Activated naive CD4-positive, alpha-beta T cell treated with anti-CD3 and anti-CD28 coated beads, Interleukin-2, amount 50 U/mL, for 16 hours (primary cell): ENCODE measurements at regions not wholly inside any gene's neighbourhood (a gene's known extent, or its start where the extent isn't known, plus 50 kb on each side); places are given as distances from the start of the nearest gene placed in this dataset.
A peak's percentile ranks its signal among the peaks of the same experiment; 100 is the strongest.

Experiments used
- DNase-seq: peaks from one replicate; pipeline ENCODE4 v3.0.0-alpha.2; 2020

- no peak for DNase-seq
Measured at GRCh38 chr12:13670285-13670866, 311.0 kb downstream of the GRIN2B start.

DNA sequence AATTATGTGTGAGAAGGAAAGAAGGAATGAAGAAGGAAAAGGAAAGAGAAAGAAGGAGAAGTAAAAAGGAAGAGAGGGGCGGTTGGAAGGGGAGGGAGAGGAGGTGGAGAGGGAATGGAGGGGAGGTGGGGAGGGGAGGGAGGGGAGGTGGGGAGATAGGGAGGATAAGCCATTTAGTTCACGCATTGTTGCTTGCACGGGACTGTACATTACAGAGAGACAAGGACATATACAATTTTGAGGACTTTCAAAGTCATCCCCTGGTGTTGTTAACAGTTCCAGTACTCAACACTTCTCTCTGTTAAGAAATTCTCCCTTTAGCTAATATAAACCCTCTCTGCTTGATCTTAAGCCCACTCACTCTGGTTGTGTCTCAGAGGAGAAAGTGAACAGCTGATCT is 312.5 kb downstream of the GRIN2B start:
- DNase-seq: no peak

GRCh38 chr12:13666806-13667205 is 314.6 kb downstream of the GRIN2B start:
- no peak for DNase-seq

DNA sequence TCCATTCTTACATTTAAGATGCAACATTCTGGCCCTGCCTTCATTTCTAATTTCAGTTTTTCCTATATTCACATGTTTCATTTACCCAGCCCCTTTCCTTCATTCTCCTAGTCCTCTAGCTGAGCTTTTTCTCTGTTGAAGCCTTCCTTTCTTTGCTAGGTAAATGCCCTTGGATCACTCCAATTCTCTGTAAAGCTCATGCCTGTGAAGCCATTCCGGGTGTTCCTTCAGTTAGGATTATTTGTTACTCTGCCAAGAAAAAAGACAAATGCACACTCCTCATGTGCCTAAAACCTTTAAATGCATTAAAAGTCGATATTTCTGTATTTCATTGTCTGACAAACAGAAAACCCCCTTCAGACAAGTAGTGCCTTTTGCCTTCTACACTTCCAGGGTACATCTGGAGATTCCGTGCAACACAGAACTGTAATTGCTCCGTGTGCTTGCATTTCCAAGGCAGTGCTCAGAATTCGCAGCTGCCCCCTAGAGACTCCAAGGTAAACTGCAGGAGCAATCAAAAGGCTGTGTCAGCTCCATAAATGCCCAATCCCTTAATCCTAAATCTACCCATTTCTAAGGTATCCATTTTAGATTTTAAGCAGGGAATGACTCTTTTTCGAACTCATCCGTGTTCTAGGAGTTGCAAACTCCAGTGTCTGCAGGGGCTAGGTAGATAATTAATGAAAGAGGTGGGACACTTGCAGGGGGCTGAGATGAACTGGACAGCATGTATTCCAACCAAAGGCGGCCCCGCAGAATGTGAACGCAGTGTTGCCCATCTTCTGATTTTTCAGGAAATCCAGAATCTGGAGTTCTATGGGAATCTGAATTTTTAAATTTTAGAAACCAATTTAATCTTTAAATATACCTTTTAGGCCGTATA is 320.2 kb downstream of the GRIN2B start:
- DNase-seq: peak; percentile 10

DNA sequence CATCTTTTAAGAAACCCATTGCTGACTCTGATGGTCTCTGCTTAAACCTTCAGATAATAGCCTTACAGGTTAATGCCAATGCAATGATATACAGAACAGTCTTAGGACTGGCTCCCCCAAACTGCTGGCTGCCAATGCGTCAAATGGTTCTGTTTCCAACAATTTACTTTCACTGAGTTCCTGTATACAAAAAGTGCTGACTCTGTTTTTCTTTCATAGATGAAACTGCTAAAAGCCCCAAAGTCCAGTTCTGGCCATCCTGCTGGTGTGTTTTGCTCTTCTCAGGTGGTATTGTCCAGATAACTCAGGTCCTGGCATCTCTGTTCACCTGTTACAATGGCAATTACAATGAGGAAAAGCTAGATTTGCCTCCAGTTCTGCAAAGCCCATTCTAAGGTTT is 326.9 kb downstream of the GRIN2B start:
- DNase-seq: no peak

DNA sequence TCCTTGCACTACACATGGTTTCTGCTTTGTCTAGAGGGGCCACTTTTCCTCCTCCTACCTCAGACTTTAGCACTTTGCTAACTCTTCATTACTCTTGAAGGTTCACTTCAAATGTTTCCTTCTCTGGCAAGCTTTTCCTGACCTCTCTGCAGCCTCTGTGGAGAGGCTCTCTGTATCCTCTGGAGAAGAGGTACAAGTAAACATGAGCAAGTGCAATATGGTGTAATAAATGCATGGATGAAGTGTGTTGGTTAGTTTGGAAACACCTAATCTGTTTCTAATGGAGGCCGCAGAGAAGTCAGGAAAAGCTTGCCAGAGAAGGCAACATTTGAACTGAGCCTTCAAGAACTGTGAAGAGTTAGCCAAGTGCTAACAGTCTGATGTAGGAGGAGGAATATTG is 329.3 kb downstream of the GRIN2B start:
- DNase-seq: no peak

GRCh38 chr12:13635709-13636108 is 345.7 kb downstream of the GRIN2B start:
- no peak for DNase-seq

GRCh38 chr12:13631873-13632272 is 349.5 kb downstream of the GRIN2B start:
- DNase-seq: no peak

DNA sequence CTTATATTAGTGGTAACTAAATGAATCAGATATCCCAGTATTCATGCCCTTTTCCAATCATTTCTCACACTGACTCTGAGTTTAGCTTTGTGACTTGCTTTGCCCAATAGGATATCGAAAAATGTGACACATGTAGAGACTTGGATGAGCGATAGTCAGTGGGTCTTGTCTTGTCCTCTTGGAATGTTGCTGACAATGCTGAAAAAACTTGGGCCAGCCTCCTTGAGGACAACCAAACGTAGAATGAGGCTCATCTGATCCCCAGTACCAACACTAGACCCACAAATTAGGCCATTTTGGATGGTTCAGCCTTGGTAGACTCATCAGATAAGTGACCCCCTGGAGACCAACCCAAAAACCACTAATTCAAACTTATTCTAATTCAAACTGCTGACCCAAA is 351.0 kb downstream of the GRIN2B start:
- no peak for DNase-seq

DNA sequence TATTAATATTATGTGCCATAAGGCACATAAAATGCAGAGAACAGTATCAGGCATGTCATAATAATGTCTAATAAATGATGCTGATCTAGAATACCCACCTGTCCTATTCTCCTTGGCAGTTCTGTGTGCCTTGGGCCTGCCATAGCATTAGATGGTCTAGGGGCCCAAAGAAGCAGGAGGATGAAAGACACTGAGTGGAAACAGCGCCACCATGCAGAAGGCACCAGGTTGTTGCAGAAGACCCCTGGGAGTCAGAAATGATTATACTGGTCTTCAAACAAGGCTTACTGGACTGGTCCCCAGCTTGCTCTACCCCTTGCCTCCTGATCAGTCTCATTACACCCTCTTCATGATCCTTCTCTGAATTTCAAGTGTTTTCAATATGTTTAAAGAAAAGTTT is 353.3 kb downstream of the GRIN2B start:
- DNase-seq: no peak

- DNase-seq: no peak
Measured at GRCh38 chr12:13627536-13627935, 353.9 kb downstream of the GRIN2B start.

- DNase-seq: no peak
Measured at GRCh38 chr12:13613297-13613696, 368.1 kb downstream of the GRIN2B start.

- DNase-seq: no peak
Measured at GRCh38 chr12:13609894-13610679, 371.3 kb downstream of the GRIN2B start.

GRCh38 chr12:13606290-13606689 is 375.1 kb downstream of the GRIN2B start:
- no peak for DNase-seq

- DNase-seq: no peak
Measured at GRCh38 chr12:13603953-13604352, 377.4 kb downstream of the GRIN2B start.

DNA sequence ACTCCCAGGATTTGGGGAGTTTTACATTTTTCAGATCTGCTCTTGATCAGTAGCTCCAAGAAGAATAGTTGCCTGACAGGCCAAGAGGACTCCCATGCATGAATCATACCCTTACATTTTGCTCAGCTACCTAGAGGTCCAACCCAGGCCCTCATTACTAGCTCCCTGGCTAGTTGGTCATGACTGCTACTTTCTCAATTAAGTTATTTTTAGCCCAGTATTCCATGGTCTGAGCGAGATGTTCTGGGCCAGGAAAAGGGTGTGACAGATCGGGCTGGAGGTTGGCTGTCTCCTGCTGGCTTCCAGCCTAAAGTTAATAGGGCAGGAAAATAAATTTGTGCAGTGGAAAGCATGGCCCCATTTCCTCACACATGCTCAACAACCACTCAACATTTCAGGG is 379.2 kb downstream of the GRIN2B start:
- no peak for DNase-seq

DNA sequence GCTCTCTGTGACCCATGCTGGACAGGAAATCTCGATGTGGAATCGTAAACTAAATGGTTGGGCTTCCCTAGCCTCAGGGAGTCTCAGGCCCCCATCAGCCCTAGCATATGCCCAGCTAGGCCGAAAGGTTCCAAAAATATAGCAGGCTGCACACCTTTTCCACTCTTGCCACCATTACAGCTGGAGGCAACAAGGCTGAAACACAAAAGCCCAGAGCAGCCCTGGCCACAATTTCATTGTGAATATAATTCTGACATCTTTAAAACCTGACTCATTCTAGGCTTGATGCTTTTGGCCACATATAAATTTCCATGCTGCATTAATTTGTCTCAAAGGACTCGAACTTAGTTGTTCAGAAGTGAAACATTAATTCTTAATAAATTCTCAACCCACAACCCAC is 382.2 kb downstream of the GRIN2B start:
- no peak for DNase-seq

GRCh38 chr12:13597837-13598236 is 383.6 kb downstream of the GRIN2B start:
- DNase-seq: no peak

DNA sequence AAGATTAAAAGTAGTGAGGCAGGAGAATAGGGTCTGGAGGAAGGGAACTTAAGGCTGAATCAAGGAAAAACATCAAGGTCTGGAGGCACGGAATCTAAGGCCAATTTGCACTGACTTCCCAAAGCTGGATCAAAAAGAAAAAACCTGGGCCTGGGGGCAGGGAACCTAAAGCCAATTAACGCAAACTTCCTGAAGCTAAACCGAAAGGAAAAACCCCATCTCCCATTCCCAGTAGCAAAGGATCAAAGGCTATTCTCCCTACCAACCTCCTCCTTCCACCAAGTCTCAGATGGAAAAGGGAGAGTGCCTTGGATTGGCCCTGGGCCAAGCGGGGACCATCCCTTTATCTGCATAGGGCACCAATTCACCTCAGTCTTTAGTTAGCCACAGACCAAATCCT is 384.2 kb downstream of the GRIN2B start:
- no peak for DNase-seq

- DNase-seq: no peak
Measured at GRCh38 chr12:13596714-13597113, 384.7 kb downstream of the GRIN2B start.

DNA sequence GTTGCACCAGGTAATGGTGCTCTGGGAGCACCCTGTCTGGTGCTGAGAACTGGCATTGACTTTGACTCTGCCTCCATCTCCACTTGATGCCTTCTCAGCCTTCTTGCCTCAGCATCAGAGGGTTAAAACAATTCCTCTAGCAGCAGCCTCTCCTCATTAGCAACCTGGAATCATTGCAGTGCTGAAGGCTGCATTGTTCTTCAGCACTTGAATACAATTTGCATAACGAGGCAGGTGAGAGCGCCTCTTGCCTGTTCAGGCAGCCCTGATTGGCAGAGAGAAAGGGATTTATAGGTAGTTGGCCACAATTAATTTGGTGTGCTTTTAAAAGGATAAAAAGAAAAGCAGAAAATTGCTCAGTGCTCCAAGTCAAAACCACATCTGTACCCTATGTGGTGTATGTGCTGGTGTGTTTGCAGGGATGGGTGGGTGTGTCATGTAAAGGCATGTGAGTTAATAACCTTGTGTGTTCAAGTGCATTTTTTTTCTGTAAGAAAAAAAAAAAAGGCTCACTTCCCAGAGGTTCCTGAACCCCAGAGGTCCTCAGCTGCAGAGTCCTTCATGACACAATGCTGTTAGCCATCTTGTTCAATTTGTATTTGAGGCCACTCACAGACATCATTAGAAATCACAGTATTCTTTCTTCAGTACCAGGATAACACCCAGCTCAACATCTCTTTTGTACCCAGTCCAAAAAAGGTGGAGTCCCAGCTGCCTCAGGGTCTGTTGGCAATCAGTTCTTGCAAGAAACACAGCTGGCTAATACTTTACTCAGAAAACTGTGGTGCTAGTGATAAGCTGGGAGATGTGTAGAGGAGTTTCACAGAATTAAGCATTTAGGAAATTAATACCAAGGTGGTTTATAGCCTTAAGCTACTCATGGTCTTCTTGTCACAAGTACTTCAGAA is 385.6 kb downstream of the GRIN2B start:
- no peak for DNase-seq

GRCh38 chr12:13594731-13595514 is 386.5 kb downstream of the GRIN2B start:
- DNase-seq: no peak
